MCF 10A (cell line): ENCODE measurements at regions not wholly inside any gene's neighbourhood (a gene's known extent, or its start where the extent isn't known, plus 50 kb on each side); places are given as distances from the start of the nearest gene placed in this dataset.
A peak's percentile ranks its signal among the peaks of the same experiment; 100 is the strongest.

Source experiments
- BruUV-seq: library from RNA; stranded (reverse); fragments of 400-500 nt; replicated peaks from 2 replicates; lab custom pipeline; 2021; lab: Mats Ljungman, UMichigan
- CTCF ChIA-PET: fragments of 300-600 bp; sonication (Branson Sonifier 250); formaldehyde crosslinking; extraction: SDS; loops from one replicate; lab custom pipeline; 2021; ENCODE audit warnings: antibody characterized with exemption, inconsistent platforms; lab: Yijun Ruan, JAX
- POLR2A ChIA-PET: fragments of 300-600, 350-650 bp; sonication (Branson Sonifier 250); formaldehyde crosslinking; extraction: SDS; loops from one replicate; lab custom pipeline; 2020; ENCODE audit warnings: antibody characterized with exemption, inconsistent platforms; lab: Yijun Ruan, JAX
- DNase-seq: peaks from one replicate; pipeline ENCODE4 v3.0.0-alpha.2; 2018; ENCODE audit not compliant: unreplicated experiment
- H3K27ac Mint-ChIP-seq: one replicate; pipeline ENCODE4 v1.8.0; 2022; ENCODE audit warnings: mild to moderate bottlenecking, low read depth, mixed read lengths; ENCODE audit not compliant: unreplicated experiment
- H3K27me3 Mint-ChIP-seq: one replicate; pipeline ENCODE4 v1.8.0; 2022; ENCODE audit warnings: mixed read lengths; ENCODE audit not compliant: insufficient read depth, unreplicated experiment
- H3K36me3 Mint-ChIP-seq: one replicate; pipeline ENCODE4 v1.8.0; 2022; ENCODE audit warnings: mild to moderate bottlenecking, moderate library complexity, mixed read lengths; ENCODE audit not compliant: insufficient read depth, unreplicated experiment
- H3K4me1 Mint-ChIP-seq: one replicate; pipeline ENCODE4 v1.8.0; 2022; ENCODE audit warnings: mixed read lengths; ENCODE audit not compliant: insufficient read depth, unreplicated experiment
- H3K4me3 Mint-ChIP-seq: one replicate; pipeline ENCODE4 v1.8.0; 2022; ENCODE audit warnings: mild to moderate bottlenecking, moderate library complexity, mixed read lengths; ENCODE audit not compliant: unreplicated experiment
- H3K9me3 Mint-ChIP-seq: one replicate; pipeline ENCODE4 v1.8.0; 2022; ENCODE audit warnings: mixed read lengths; ENCODE audit not compliant: unreplicated experiment
- CTCF ChIP-seq: fragments of 200-600 bp; IDR thresholded peaks from one replicate; pipeline ENCODE4 v1.8.0; 2022; ENCODE audit warnings: antibody characterized with exemption, mild to moderate bottlenecking; ENCODE audit not compliant: unreplicated experiment
- intact Hi-C: fragments of 100-400 bp; cut with micrococcal nuclease; formaldehyde crosslinking; loops from 2 replicates; pipeline ENCODE4 v1.14.1; 2022

GRCh38 chr1:79363430-79363829 lies 356.9 kb upstream of the ADGRL4 start:
- no peak overlapping the region for H3K4me3 Mint-ChIP-seq
- intact Hi-C loops: no loop called here
- no peaks in the 10 kb centered on the region for H3K9me3 Mint-ChIP-seq
- no peaks in the 10 kb centered on the region for H3K27me3 Mint-ChIP-seq
- no peak overlapping the region for H3K27ac Mint-ChIP-seq
- TF ChIP-seq CTCF: no peak
- ChIA-PET POLR2A (no interaction called here), CTCF (interaction anchor here (1.0 to 2.5 kb wide), 2 partner anchors 10 to 17 kb away, joined by 4 to 16 read pairs; no protein-coding TSS in a partner anchor)
- no peak for DNase-seq
- H3K36me3 Mint-ChIP-seq: no peaks in the 10 kb centered on the region
- no TSS peak for BruUV-seq
- H3K4me1 Mint-ChIP-seq: no peaks in the 10 kb centered on the region

GRCh38 chr1:79362470-79362869 lies 355.9 kb upstream of the ADGRL4 start:
- Mint-ChIP-seq H3K9me3 (no peaks in the 10 kb centered on the region), H3K36me3 (no peaks in the 10 kb centered on the region), H3K27ac (no peak overlapping the region), H3K4me3 (no peak overlapping the region), H3K4me1 (no peaks in the 10 kb centered on the region), H3K27me3 (no peaks in the 10 kb centered on the region)
- ChIA-PET CTCF (interaction anchor here (2.5 kb wide), 1 partner anchor 9 kb away, joined by 16 read pairs; no protein-coding TSS in a partner anchor), POLR2A (no interaction called here)
- BruUV-seq: no TSS peak
- DNase-seq: no peak
- no peak for TF ChIP-seq CTCF
- intact Hi-C loops: no loop called here

GRCh38 chr1:79355090-79355489 lies 348.6 kb upstream of the ADGRL4 start:
- Mint-ChIP-seq H3K4me1 (peaks cover 8% of the 10 kb centered on the region), H3K9me3 (no peaks in the 10 kb centered on the region), H3K36me3 (no peaks in the 10 kb centered on the region), H3K27me3 (no peaks in the 10 kb centered on the region), H3K4me3 (no peak overlapping the region), H3K27ac (no peak overlapping the region)
- no peak for DNase-seq
- no TSS peak for BruUV-seq
- POLR2A ChIA-PET: no interaction called here
- no peak for TF ChIP-seq CTCF
- CTCF ChIA-PET: interaction anchor here (1.0 to 2.0 kb wide), 2 partner anchors 95 to 497 kb away, joined by 3 to 4 read pairs; no protein-coding TSS in a partner anchor
- intact Hi-C loops: no loop called here

- intact Hi-C loops: loop anchor here (1.0 kb wide), 2 partner anchors 94 to 514 kb away; no protein-coding TSS in a partner anchor
- peak; percentile 66 for DNase-seq
- H3K27me3 Mint-ChIP-seq: no peaks in the 10 kb centered on the region
Observed at GRCh38 chr1:79353224-79353623, 346.7 kb upstream of the ADGRL4 start.

More at GRCh38 chr1:79353224-79353623, 346.7 kb upstream of the ADGRL4 start:
- TF ChIP-seq CTCF: peak; percentile 51
- Mint-ChIP-seq H3K36me3 (no peaks in the 10 kb centered on the region), H3K4me3 (no peak overlapping the region), H3K9me3 (no peaks in the 10 kb centered on the region), H3K27ac (no peak overlapping the region), H3K4me1 (peaks cover 8% of the 10 kb centered on the region)
- no TSS peak for BruUV-seq
- ChIA-PET POLR2A (interaction anchor here (0.9 kb wide), 1 partner anchor 509 kb away, joined by 3 read pairs; no protein-coding TSS in a partner anchor), CTCF (interaction anchor here (0.5 to 2.4 kb wide), 32 partner anchors 8 to 1742 kb away, joined by 3 to 16 read pairs (median 4); no protein-coding TSS in a partner anchor)
